Subcutaneous abdominal adipose tissue (tissue), 5 donors: ENCODE measurements at regions not wholly inside any gene's neighbourhood (a gene's known extent, or its start where the extent isn't known, plus 50 kb on each side); places are given as distances from the start of the nearest gene placed in this dataset.

Experiments used
- H3K27ac ChIP-seq: one replicate; pipeline ENCODE4 v1.7.0; 2013; ENCODE audit warnings: low read depth, mild to moderate bottlenecking, inconsistent platforms, low read length, moderate library complexity
- H3K27me3 ChIP-seq, 5 donors: one replicate each; pipeline ENCODE4 v1.7.0; 2013; ENCODE audit warnings: low read length in 5 of 5, inconsistent platforms in 1 of 5; ENCODE audit not compliant: control insufficient read depth in 5 of 5, insufficient read depth in 4 of 5
- H3K36me3 ChIP-seq, 5 donors: one replicate each; pipeline ENCODE4 v1.7.0; 2013; ENCODE audit warnings: low read length in 5 of 5; ENCODE audit not compliant: control insufficient read depth in 5 of 5, insufficient read depth in 5 of 5
- H3K4me1 ChIP-seq, 5 donors: one replicate each; pipeline ENCODE4 v1.7.0; 2013; ENCODE audit warnings: low read length in 5 of 5, mild to moderate bottlenecking in 3 of 5, moderate library complexity in 1 of 5; ENCODE audit not compliant: control insufficient read depth in 5 of 5, insufficient read depth in 5 of 5
- H3K4me3 ChIP-seq, 5 donors: one replicate each; pipeline ENCODE4 v1.7.0; 2013; ENCODE audit warnings: low read length in 5 of 5, low read depth in 1 of 5
- H3K9ac ChIP-seq, 5 donors: one replicate each; pipeline ENCODE4 v1.7.0; 2013; ENCODE audit warnings: low read length in 5 of 5, mild to moderate bottlenecking in 4 of 5, moderate library complexity in 3 of 5
- H3K9me3 ChIP-seq, 5 donors: one replicate each; pipeline ENCODE4 v1.7.0; 2013; ENCODE audit warnings: low read length in 5 of 5; ENCODE audit not compliant: control insufficient read depth in 5 of 5
- donor health status: healthy.
- donor health status: healthy.
- donor health status: healthy.
- donor health status: healthy.
- donor health status: healthy.

DNA sequence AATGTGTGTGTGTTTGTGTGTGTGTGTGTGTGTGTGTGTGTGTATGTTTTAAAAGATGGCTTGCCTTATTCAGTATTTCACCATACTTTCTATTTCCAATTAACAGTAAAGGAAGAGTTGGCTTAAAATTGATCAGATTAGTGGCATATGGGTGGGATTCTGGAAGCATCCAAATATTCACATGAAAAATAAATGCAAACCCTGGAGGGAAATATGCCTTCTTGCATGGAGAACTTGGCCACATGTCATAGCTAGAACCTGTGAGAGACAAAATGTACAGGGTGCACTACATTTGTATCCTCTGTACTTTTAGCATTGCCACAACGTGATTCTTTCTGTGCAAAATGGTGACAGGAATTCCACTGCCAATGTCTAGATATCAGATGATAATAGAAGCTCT lies 589.6 kb downstream of the ZNF674 start:
- Histone ChIP-seq H3K27me3 (peaks cover 0 to 17% (median 2%) of the 10 kb centered on the region in 5 donors), H3K9ac (no peak overlapping the region), H3K9me3 (peaks cover 0 to 7% (median 0%) of the 10 kb centered on the region in 5 donors), H3K4me1 (no peaks in the 10 kb centered on the region), H3K36me3 (no peaks in the 10 kb centered on the region), H3K27ac (no peak overlapping the region), H3K4me3 (no peak overlapping the region)

DNA sequence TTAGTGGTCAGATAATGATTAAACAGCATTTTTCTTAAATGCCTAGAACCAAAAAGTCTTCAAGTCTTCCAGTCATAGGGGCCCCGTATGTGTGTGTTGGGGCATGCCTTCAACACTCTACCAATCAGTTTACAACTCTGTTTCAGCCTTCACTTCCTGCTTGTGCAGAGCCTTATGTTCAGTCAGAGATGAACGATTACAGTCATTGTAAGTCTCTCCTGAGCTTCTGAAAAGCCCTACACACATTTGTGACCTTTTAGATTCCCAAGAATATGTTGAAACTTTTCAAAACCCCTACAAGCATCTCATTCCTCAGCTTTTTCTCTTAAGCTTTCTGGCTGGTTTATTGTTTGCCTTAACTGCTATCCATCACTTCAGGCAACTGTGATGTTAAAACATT lies 591.2 kb downstream of the ZNF674 start:
- Histone ChIP-seq H3K4me3 (no peak overlapping the region), H3K4me1 (no peaks in the 10 kb centered on the region), H3K27ac (no peak overlapping the region), H3K36me3 (no peaks in the 10 kb centered on the region), H3K9me3 (peaks cover 0 to 3% (median 0%) of the 10 kb centered on the region in 5 donors), H3K27me3 (peaks cover 0 to 15% (median 1%) of the 10 kb centered on the region in 5 donors), H3K9ac (no peak overlapping the region)

GRCh38 chrX:45952030-45952429 lies 593.2 kb downstream of the ZNF674 start:
- H3K4me3 ChIP-seq: no peak overlapping the region
- no peaks in the 10 kb centered on the region for H3K36me3 ChIP-seq
- H3K9ac ChIP-seq: no peak overlapping the region
- H3K4me1 ChIP-seq: no peaks in the 10 kb centered on the region
- peaks cover 0 to 2% (median 0%) of the 10 kb centered on the region in 5 donors for H3K9me3 ChIP-seq
- H3K27me3 ChIP-seq: peaks cover 0 to 10% (median 0%) of the 10 kb centered on the region in 5 donors
- H3K27ac ChIP-seq: no peak overlapping the region

DNA sequence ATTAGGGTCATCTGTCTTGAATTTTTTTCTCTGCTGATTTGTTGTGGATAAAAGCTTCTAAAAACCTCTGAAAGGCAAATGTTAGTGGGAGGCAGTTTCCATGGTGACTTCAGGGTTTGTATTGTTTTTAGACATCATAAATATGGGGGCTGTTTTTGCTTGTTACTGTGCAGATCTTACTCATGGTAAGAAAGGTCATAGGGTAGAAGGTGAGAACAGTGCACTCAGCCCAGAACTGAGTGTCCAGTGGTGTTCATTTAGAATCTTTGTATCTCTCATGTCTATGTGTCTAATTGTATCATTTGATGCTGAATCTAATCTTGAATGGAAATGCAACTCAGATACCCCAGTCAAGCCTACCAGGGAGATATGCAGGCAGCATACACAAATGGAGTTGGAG lies 609.8 kb downstream of the ZNF674 start:
- Histone ChIP-seq H3K9ac (no peak overlapping the region), H3K36me3 (no peaks in the 10 kb centered on the region), H3K4me3 (no peak overlapping the region), H3K27me3 (peaks cover 0 to 3% (median 0%) of the 10 kb centered on the region in 5 donors), H3K27ac (no peak overlapping the region), H3K9me3 (peaks cover 0 to 11% (median 0%) of the 10 kb centered on the region in 5 donors), H3K4me1 (no peaks in the 10 kb centered on the region)

- no peak overlapping the region for H3K4me3 ChIP-seq
- no peaks in the 10 kb centered on the region for H3K36me3 ChIP-seq
- H3K27ac ChIP-seq: no peak overlapping the region
- H3K27me3 ChIP-seq: peaks cover 0 to 10% (median 0%) of the 10 kb centered on the region in 5 donors
- H3K9ac ChIP-seq: no peak overlapping the region
- H3K4me1 ChIP-seq: no peaks in the 10 kb centered on the region
- no peaks in the 10 kb centered on the region for H3K9me3 ChIP-seq
Measured at GRCh38 chrX:45912316-45912715, 632.9 kb downstream of the ZNF674 start.

DNA sequence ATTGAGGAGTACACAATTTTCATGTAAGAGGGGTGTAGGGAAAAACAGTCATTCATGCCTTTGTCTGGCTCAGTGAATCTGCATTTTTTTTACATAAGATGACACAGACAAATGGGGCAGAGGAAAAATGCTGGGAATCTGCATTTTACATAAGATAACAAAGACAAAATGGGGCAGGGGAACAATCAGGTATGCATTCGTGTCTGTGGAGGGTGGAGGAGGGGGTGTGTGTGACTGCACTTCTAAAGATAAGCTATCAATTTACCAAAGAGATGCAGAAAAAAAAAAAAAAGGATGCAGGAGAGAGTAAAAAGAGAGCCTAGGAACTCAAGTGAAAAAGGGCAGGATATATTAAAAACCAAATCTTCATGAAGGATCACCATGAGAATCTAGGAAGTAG lies 637.4 kb downstream of the ZNF674 start:
- Histone ChIP-seq H3K9me3 (no peaks in the 10 kb centered on the region), H3K27ac (no peak overlapping the region), H3K4me3 (no peak overlapping the region), H3K27me3 (peaks cover 0 to 19% (median 5%) of the 10 kb centered on the region in 5 donors), H3K4me1 (no peaks in the 10 kb centered on the region), H3K9ac (no peak overlapping the region), H3K36me3 (no peaks in the 10 kb centered on the region)

DNA sequence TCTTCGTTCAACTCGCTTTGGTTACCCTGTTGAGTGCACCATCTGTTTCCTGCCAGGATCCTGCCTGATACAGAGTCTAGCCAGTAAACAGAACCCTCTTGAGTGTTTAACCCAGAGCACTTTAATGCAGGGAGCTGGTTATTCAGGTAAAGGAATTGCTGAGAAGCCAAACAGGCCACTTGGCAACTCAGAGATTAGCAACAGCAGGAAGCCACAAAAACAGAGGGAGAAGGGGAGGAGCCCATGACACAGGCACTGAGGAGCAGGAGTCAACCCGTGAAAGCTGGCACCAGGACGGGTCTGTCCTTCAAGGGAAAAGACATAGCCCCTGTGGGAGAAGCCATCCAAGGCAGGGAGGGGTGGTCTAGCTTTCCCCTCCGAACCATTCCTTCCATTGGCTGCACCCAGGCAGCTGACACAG lies 641.4 kb downstream of the ZNF674 start:
- Histone ChIP-seq H3K4me3 (no peak overlapping the region), H3K9ac (no peak overlapping the region), H3K9me3 (no peaks in the 10 kb centered on the region), H3K27me3 (peaks cover 0 to 14% (median 6%) of the 10 kb centered on the region in 5 donors), H3K27ac (no peak overlapping the region), H3K4me1 (peaks cover 0 to 3% (median 0%) of the 10 kb centered on the region in 5 donors), H3K36me3 (no peaks in the 10 kb centered on the region)

DNA sequence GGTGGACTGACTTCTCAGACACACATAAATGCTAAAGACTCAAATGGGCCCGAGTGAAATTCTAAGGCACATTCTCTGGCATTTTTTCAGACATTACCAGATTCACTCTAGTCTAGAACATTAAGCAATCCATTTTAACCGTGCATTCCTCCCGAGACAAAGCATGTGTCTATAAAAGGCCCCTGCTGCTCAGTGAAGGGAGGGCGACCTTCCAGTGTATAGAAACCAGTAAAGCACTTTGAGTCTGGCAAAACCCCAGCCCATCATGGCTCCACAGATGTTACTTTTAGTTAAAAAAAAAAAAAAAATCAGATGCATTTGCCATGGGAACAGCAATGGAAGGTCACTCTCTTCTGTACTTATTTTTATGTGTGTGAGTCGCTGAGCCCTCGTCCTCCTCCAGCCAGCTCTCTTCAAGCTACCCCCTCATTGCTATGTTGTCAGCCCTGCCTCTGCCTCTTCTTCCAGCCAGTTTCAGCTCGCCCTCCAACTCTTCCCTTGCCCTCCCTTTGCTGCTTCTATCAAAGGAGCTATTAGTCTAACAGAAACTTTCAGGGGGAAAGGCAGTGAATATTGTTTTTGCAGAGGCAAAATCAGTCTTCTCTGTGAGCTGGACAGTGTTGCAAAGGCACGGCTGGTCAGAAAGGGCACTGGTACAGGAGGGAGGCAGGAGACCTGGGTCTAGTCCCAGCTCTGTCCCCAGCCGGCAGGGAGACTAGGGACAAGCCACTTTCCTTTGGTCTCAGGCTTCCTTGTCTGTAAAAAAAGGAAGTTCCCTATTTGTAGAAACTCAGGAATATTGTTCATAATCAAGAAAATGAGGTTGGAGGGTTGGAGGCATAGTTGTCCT lies 644.2 kb downstream of the ZNF674 start:
- Histone ChIP-seq H3K27ac (no peak overlapping the region), H3K4me1 (peaks cover 0 to 3% (median 0%) of the 10 kb centered on the region in 5 donors), H3K36me3 (no peaks in the 10 kb centered on the region), H3K27me3 (peaks cover 0 to 17% (median 5%) of the 10 kb centered on the region in 5 donors), H3K9ac (no peak overlapping the region), H3K4me3 (no peak overlapping the region), H3K9me3 (no peaks in the 10 kb centered on the region)

DNA sequence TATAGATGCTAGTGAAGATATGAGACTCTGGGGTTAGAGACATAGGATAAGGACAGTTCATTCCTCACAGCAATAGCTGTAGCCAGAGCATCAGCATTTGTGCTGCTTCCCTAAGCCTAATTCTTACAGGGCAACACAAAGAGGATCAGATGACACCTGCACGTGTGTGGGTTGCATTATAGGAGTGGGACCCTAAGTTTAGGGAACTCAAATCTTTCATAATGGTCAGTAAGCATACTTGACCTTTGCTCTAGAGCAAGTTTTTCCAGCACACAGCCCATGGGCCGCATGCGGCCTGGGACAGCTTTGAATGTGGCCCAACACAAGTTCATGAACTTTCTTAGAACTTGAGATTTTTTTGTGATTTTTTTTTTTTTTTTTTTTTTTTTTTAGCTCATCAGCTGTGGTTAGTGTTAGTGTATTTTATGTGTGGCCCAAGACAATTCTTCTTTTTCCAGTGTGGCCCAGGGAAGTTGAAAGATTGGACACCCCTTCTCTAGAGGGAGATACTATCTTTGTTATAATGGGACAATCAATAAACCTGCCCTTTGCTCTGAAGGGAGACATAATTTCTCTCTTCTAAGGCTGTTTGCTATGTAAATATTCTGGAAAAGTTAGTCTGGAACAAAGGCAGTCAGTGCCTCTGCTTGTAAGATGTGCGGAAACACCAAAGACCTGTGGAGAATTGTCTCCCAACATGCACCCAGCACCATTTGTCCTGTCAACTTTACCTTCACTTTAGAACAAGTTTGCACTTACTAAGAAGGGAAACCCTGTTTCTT lies 650.2 kb downstream of the ZNF674 start:
- H3K4me3 ChIP-seq: no peak overlapping the region
- H3K27me3 ChIP-seq: peaks cover 0 to 12% (median 2%) of the 10 kb centered on the region in 5 donors
- H3K27ac ChIP-seq: no peak overlapping the region
- peaks cover 2 to 10% (median 5%) of the 10 kb centered on the region in 5 donors for H3K9me3 ChIP-seq
- H3K36me3 ChIP-seq: no peaks in the 10 kb centered on the region
- no peaks in the 10 kb centered on the region for H3K4me1 ChIP-seq
- no peak overlapping the region for H3K9ac ChIP-seq

- no peaks in the 10 kb centered on the region for H3K4me1 ChIP-seq
- H3K27me3 ChIP-seq: peaks cover 0 to 6% (median 0%) of the 10 kb centered on the region in 5 donors
- H3K27ac ChIP-seq: no peak overlapping the region
- no peak overlapping the region for H3K4me3 ChIP-seq
- H3K9ac ChIP-seq: no peak overlapping the region
- no peaks in the 10 kb centered on the region for H3K36me3 ChIP-seq
- peaks cover 0 to 5% (median 2%) of the 10 kb centered on the region in 5 donors for H3K9me3 ChIP-seq
Measured at GRCh38 chrX:45889471-45889870, 655.8 kb downstream of the ZNF674 start.
